ENCODE measurements at regions not wholly inside any gene's neighbourhood (a gene's known extent, or its start where the extent isn't known, plus 50 kb on each side); places are given as distances from the start of the nearest gene placed in this dataset.

GRCh38 chr2:6168485-6168884, 476.3 kb downstream of the SOX11 start:
- TF ChIP-seq CTCF (IDR thresholded peaks at IDR 0.05) = no peak

GRCh38 chr2:6171294-6171693, 479.1 kb downstream of the SOX11 start:
- no peak overlapping the region for H3K4me3 ChIP-seq
- peaks cover 7% of the 10 kb centered on the region for H3K9me3 ChIP-seq
- no peaks in the 10 kb centered on the region for H3K27me3 ChIP-seq
- ATAC-seq (no peak), DNase-seq (no peak)
- intact Hi-C loops (cut with DNase I) = no loop called here
- H3K4me1 ChIP-seq = no peaks in the 10 kb centered on the region
- H3K27ac ChIP-seq = no peak overlapping the region
- no peak for TF ChIP-seq CTCF (IDR thresholded peaks at IDR 0.05)
- H3K36me3 ChIP-seq = no peaks in the 10 kb centered on the region

More at GRCh38 chr2:6168485-6168884, 476.3 kb downstream of the SOX11 start:
- H3K4me1 ChIP-seq = no peaks in the 10 kb centered on the region
- intact Hi-C loops (cut with DNase I) = no loop called here
- no peak overlapping the region for H3K4me3 ChIP-seq
- peaks cover 2% of the 10 kb centered on the region for H3K9me3 ChIP-seq
- H3K27ac ChIP-seq = no peak overlapping the region
- DNase-seq (no peak), ATAC-seq (no peak)
- no peaks in the 10 kb centered on the region for H3K27me3 ChIP-seq
- H3K36me3 ChIP-seq = no peaks in the 10 kb centered on the region

- no peak overlapping the region for H3K4me3 ChIP-seq
- TF ChIP-seq CTCF (IDR thresholded peaks at IDR 0.05) = no peak
- ATAC-seq (no peak), DNase-seq (no peak)
- H3K27me3 ChIP-seq = no peaks in the 10 kb centered on the region
- H3K27ac ChIP-seq = no peak overlapping the region
- H3K36me3 ChIP-seq = no peaks in the 10 kb centered on the region
- intact Hi-C loops (cut with DNase I) = no loop called here
- peaks cover 7% of the 10 kb centered on the region for H3K9me3 ChIP-seq
- H3K4me1 ChIP-seq = no peaks in the 10 kb centered on the region
These were observed 485.6 kb downstream of the SOX11 start for GRCh38 chr2:6177811-6178210.

- ATAC-seq (no peak), DNase-seq (no peak)
- no peaks in the 10 kb centered on the region for H3K4me1 ChIP-seq
- no peaks in the 10 kb centered on the region for H3K27me3 ChIP-seq
- H3K36me3 ChIP-seq = no peaks in the 10 kb centered on the region
- TF ChIP-seq CTCF (IDR thresholded peaks at IDR 0.05) = no peak
- no peaks in the 10 kb centered on the region for H3K9me3 ChIP-seq
- no peak overlapping the region for H3K27ac ChIP-seq
- intact Hi-C loops (cut with DNase I) = no loop called here
- no peak overlapping the region for H3K4me3 ChIP-seq
These were observed 489.3 kb downstream of the SOX11 start for GRCh38 chr2:6181525-6181924.

GRCh38 chr2:6181926-6182325, 489.7 kb downstream of the SOX11 start:
- no peaks in the 10 kb centered on the region for H3K36me3 ChIP-seq
- no peaks in the 10 kb centered on the region for H3K9me3 ChIP-seq
- H3K4me1 ChIP-seq = no peaks in the 10 kb centered on the region
- intact Hi-C loops (cut with DNase I) = no loop called here
- H3K27me3 ChIP-seq = no peaks in the 10 kb centered on the region
- ATAC-seq (no peak), DNase-seq (no peak)
- no peak for TF ChIP-seq CTCF (IDR thresholded peaks at IDR 0.05)
- H3K27ac ChIP-seq = no peak overlapping the region
- no peak overlapping the region for H3K4me3 ChIP-seq

GRCh38 chr2:6183226-6183625, 491.0 kb downstream of the SOX11 start:
- H3K4me3 ChIP-seq = no peak overlapping the region
- no peak for TF ChIP-seq CTCF (IDR thresholded peaks at IDR 0.05)
- no peaks in the 10 kb centered on the region for H3K4me1 ChIP-seq
- DNase-seq = no peak
- H3K9me3 ChIP-seq = no peaks in the 10 kb centered on the region
- intact Hi-C loops (cut with DNase I) = no loop called here
- no peaks in the 10 kb centered on the region for H3K36me3 ChIP-seq
- ATAC-seq = no peak
- no peak overlapping the region for H3K27ac ChIP-seq
- no peaks in the 10 kb centered on the region for H3K27me3 ChIP-seq
